ENCODE measurements at regions not wholly inside any gene's neighbourhood (a gene's known extent, or its start where the extent isn't known, plus 50 kb on each side); places are given as distances from the start of the nearest gene placed in this dataset.

DNA sequence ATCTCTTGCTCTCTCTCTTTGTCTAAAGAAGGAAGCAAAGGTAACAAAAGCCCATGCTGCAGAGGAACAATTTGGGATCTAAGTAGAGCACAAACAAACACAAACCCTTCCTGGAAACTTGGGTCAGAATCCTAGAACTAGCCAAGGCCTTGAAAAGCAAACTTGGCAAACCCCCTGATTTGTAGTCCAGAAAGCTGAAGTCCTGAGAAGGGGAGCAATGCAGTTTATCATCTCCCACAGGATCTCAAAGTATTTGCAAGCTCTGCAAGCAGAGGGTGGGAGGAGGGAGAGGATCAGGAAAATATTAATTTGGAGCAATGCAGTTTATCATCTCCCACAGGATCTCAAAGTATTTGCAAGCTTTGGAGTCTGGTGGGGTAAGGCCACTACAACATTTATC lies 379.5 kb upstream of the FGF13 start:
- TF ChIP-seq CTCF (conservative IDR thresholded peaks at IDR 0.05; ENCODE audit: low read depth, low read length) (no peak), EZH2phosphoT487 (IDR thresholded peaks at IDR 0.05; ENCODE audit: borderline replicate concordance, low read length) (no peak)
- peaks cover 4% of the 10 kb centered on the region; the same call in 1 of the 2 replicates for H3K4me1 ChIP-seq (ENCODE audit: insufficient read depth, low read length)
- ATAC-seq (no peak), DNase-seq (no peak)
- no peaks in the 10 kb centered on the region for H3K9me2 ChIP-seq (replicated peaks; ENCODE audit: low read length)
- no peak overlapping the region for H3K27ac ChIP-seq (ENCODE audit: low read length)
- no peaks in the 10 kb centered on the region for H3K9me3 ChIP-seq (ENCODE audit: low read length)
- no peaks in the 10 kb centered on the region for H3F3A ChIP-seq (ENCODE audit: low read length, unreplicated experiment)
- H3K4me2 ChIP-seq (ENCODE audit: low read length) = no peak overlapping the region
- no TSS peak for BruUV-seq (replicated peaks)
- ChIA-PET CTCF (no interaction called here), POLR2A (ENCODE audit: unreplicated experiment) (no interaction called here)
- H2AFZ ChIP-seq (ENCODE audit: low read length) = no peak overlapping the region
- no peaks in the 10 kb centered on the region for H3K79me2 ChIP-seq (ENCODE audit: low read length)
- H3K9ac ChIP-seq (ENCODE audit: low read length) = no peak overlapping the region
- intact Hi-C loops (cut with micrococcal nuclease) = no loop called here
- H4K20me1 ChIP-seq (ENCODE audit: low read length) = no peaks in the 10 kb centered on the region
- no peak overlapping the region for H3K4me3 ChIP-seq (ENCODE audit: low read length)
- H3K36me3 ChIP-seq (ENCODE audit: low read depth, low read length) = no peaks in the 10 kb centered on the region
- no peaks in the 10 kb centered on the region for H3K27me3 ChIP-seq (ENCODE audit: low read length)

DNA sequence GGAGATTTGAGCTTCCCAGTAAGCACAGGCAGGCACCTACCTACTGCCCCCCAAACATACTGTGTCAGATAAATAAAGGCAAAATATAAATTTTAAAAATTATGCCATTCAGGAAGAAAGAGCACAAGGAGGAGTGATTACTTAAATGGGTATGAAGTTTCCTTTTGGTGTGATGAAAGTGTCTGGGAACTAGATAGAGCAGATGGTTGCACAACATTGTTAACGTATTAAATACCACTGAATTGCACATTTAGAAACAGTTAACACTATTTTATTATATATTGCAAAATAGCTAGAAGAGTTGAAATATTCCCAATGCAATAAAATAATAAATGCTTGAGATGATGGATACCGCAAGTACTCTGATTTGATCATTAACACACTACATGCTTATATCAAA lies 374.7 kb upstream of the FGF13 start:
- Histone ChIP-seq H4K20me1 (ENCODE audit: low read length) (no peaks in the 10 kb centered on the region), H3K4me3 (ENCODE audit: low read length) (no peak overlapping the region), H3K27ac (ENCODE audit: low read length) (no peak overlapping the region), H3K79me2 (ENCODE audit: low read length) (no peaks in the 10 kb centered on the region), H3K36me3 (ENCODE audit: low read depth, low read length) (no peaks in the 10 kb centered on the region), H3K9me2 (replicated peaks; ENCODE audit: low read length) (no peaks in the 10 kb centered on the region), H3F3A (ENCODE audit: low read length, unreplicated experiment) (no peaks in the 10 kb centered on the region), H2AFZ (ENCODE audit: low read length) (no peak overlapping the region), H3K4me2 (ENCODE audit: low read length) (no peak overlapping the region), H3K9me3 (ENCODE audit: low read length) (no peaks in the 10 kb centered on the region), H3K27me3 (ENCODE audit: low read length) (no peaks in the 10 kb centered on the region), H3K9ac (ENCODE audit: low read length) (no peak overlapping the region), H3K4me1 (ENCODE audit: insufficient read depth, low read length) (no peaks in the 10 kb centered on the region)
- intact Hi-C loops (cut with micrococcal nuclease) = no loop called here
- no TSS peak for BruUV-seq (replicated peaks)
- CTCF ChIA-PET = no interaction called here
- no peak for ATAC-seq
- POLR2A ChIA-PET (ENCODE audit: unreplicated experiment) = interaction anchor here (0.6 kb wide), 1 partner anchor 577 kb away, joined by 21 read pairs; no protein-coding TSS in a partner anchor
- TF ChIP-seq EZH2phosphoT487 (IDR thresholded peaks at IDR 0.05; ENCODE audit: borderline replicate concordance, low read length) (no peak), EZH2 (IDR thresholded peaks at IDR 0.05; ENCODE audit: low read length, unreplicated experiment) (no peak), CTCF (conservative IDR thresholded peaks at IDR 0.05; ENCODE audit: low read depth, low read length) (no peak)
- no peak for DNase-seq

DNA sequence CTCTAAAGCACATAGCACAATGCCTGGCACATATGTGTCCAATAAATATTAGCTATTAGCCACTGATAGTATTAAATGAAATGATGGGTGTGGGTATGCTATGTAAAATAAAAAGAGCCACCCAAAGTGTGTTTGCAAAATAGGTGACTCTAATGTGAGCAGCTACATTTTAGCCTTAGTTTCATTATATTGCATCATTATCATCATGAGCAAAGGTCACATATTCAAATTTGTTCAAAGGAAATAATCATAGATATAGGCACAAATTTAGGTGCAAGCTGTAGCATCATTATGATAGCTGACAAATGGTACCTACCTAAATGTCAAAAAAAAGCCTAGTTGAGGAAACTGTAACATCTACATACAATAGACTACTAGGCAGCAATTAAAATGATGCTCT lies 373.9 kb upstream of the FGF13 start:
- CTCF ChIA-PET = no interaction called here
- ATAC-seq = no peak
- TF ChIP-seq EZH2phosphoT487 (IDR thresholded peaks at IDR 0.05; ENCODE audit: borderline replicate concordance, low read length) (no peak), EZH2 (IDR thresholded peaks at IDR 0.05; ENCODE audit: low read length, unreplicated experiment) (no peak), CTCF (conservative IDR thresholded peaks at IDR 0.05; ENCODE audit: low read depth, low read length) (no peak)

More for the DNA sequence above, 373.9 kb upstream of the FGF13 start:
- H3K27me3 ChIP-seq (ENCODE audit: low read length) = no peaks in the 10 kb centered on the region
- H3K79me2 ChIP-seq (ENCODE audit: low read length) = no peaks in the 10 kb centered on the region
- no peaks in the 10 kb centered on the region for H3K9me2 ChIP-seq (replicated peaks; ENCODE audit: low read length)
- DNase-seq = no peak
- no peak overlapping the region for H3K9ac ChIP-seq (ENCODE audit: low read length)
- no peaks in the 10 kb centered on the region for H4K20me1 ChIP-seq (ENCODE audit: low read length)
- no peaks in the 10 kb centered on the region for H3F3A ChIP-seq (ENCODE audit: low read length, unreplicated experiment)
- no peaks in the 10 kb centered on the region for H3K4me1 ChIP-seq (ENCODE audit: insufficient read depth, low read length)
- POLR2A ChIA-PET (ENCODE audit: unreplicated experiment) = no interaction called here
- no peak overlapping the region for H3K4me2 ChIP-seq (ENCODE audit: low read length)
- no TSS peak for BruUV-seq (replicated peaks)
- no peak overlapping the region for H3K4me3 ChIP-seq (ENCODE audit: low read length)
- no peak overlapping the region for H2AFZ ChIP-seq (ENCODE audit: low read length)
- no peak overlapping the region for H3K27ac ChIP-seq (ENCODE audit: low read length)
- H3K9me3 ChIP-seq (ENCODE audit: low read length) = no peaks in the 10 kb centered on the region
- intact Hi-C loops (cut with micrococcal nuclease) = no loop called here
- H3K36me3 ChIP-seq (ENCODE audit: low read depth, low read length) = no peaks in the 10 kb centered on the region
